ENCODE measurements at regions not wholly inside any gene's neighbourhood (a gene's known extent, or its start where the extent isn't known, plus 50 kb on each side); places are given as distances from the start of the nearest gene placed in this dataset.

- Mint-ChIP-seq H3K4me3 (no peak overlapping the region), H3K9me3 (no peaks in the 10 kb centered on the region), H3K27me3 (peaks cover 3 to 25% (median 9%) of the 10 kb centered on the region in 5 donors), H3K4me1 (no peaks in the 10 kb centered on the region), H3K27ac (no peak overlapping the region), H3K36me3 (no peaks in the 10 kb centered on the region)
- DNase-seq (no peak), ATAC-seq (no peak)
- POLR2A ChIA-PET, result no interaction called here
Observed at GRCh38 chr5:172564883-172565282, 76.2 kb upstream of the NEURL1B start.

- Mint-ChIP-seq H3K4me1 (no peaks in the 10 kb centered on the region), H3K9me3 (no peaks in the 10 kb centered on the region), H3K36me3 (no peaks in the 10 kb centered on the region), H3K4me3 (no peak overlapping the region), H3K27me3 (peaks cover 3 to 22% (median 9%) of the 10 kb centered on the region in 5 donors), H3K27ac (no peak overlapping the region)
- DNase-seq (no peak), ATAC-seq (no peak)
- POLR2A ChIA-PET, result no interaction called here
Observed at GRCh38 chr5:172564188-172564587, 76.9 kb upstream of the NEURL1B start.

GRCh38 chr5:172562443-172562842 lies 78.6 kb upstream of the NEURL1B start:
- Mint-ChIP-seq H3K36me3 (no peaks in the 10 kb centered on the region), H3K27ac (no peak overlapping the region), H3K9me3 (no peaks in the 10 kb centered on the region), H3K4me3 (no peak overlapping the region), H3K4me1 (no peaks in the 10 kb centered on the region), H3K27me3 (peaks cover 0 to 19% (median 9%) of the 10 kb centered on the region in 5 donors)
- DNase-seq, result no peak
- POLR2A ChIA-PET, result no interaction called here
- ATAC-seq, result no peak

GRCh38 chr5:172561151-172561550 lies 79.9 kb upstream of the NEURL1B start:
- no peak overlapping the region for H3K27ac Mint-ChIP-seq
- DNase-seq, result no peak

GRCh38 chr5:172559004-172559932 lies 81.8 kb upstream of the NEURL1B start:
- H3K27ac Mint-ChIP-seq, result no peak overlapping the region
- H3K36me3 Mint-ChIP-seq, result no peaks in the 10 kb centered on the region
- peaks cover 2 to 14% (median 9%) of the 10 kb centered on the region in 5 donors for H3K27me3 Mint-ChIP-seq
- ATAC-seq (no peak), DNase-seq (no peak)
- no peaks in the 10 kb centered on the region for H3K4me1 Mint-ChIP-seq
- no peaks in the 10 kb centered on the region for H3K9me3 Mint-ChIP-seq
- H3K4me3 Mint-ChIP-seq, result no peak overlapping the region
- POLR2A ChIA-PET, result no interaction called here

More at GRCh38 chr5:172561151-172561550, 79.9 kb upstream of the NEURL1B start:
- POLR2A ChIA-PET, result no interaction called here
- no peaks in the 10 kb centered on the region for H3K9me3 Mint-ChIP-seq
- H3K36me3 Mint-ChIP-seq, result no peaks in the 10 kb centered on the region
- H3K27me3 Mint-ChIP-seq, result peaks cover 2 to 14% (median 9%) of the 10 kb centered on the region in 5 donors
- no peaks in the 10 kb centered on the region for H3K4me1 Mint-ChIP-seq
- ATAC-seq, result no peak
- no peak overlapping the region for H3K4me3 Mint-ChIP-seq

- ATAC-seq (no peak), DNase-seq (no peak)
- no peak overlapping the region for H3K4me3 Mint-ChIP-seq
- H3K4me1 Mint-ChIP-seq, result no peaks in the 10 kb centered on the region
- H3K36me3 Mint-ChIP-seq, result no peaks in the 10 kb centered on the region
- no peak overlapping the region for H3K27ac Mint-ChIP-seq
- POLR2A ChIA-PET, result no interaction called here
- peaks cover 2 to 14% (median 9%) of the 10 kb centered on the region in 5 donors for H3K27me3 Mint-ChIP-seq
- H3K9me3 Mint-ChIP-seq, result no peaks in the 10 kb centered on the region
Observed at GRCh38 chr5:172558076-172558976, 82.7 kb upstream of the NEURL1B start.

- Mint-ChIP-seq H3K4me1 (no peaks in the 10 kb centered on the region), H3K36me3 (no peaks in the 10 kb centered on the region), H3K27ac (no peak overlapping the region), H3K27me3 (peaks cover 0 to 5% (median 2%) of the 10 kb centered on the region in 5 donors), H3K9me3 (no peaks in the 10 kb centered on the region), H3K4me3 (no peak overlapping the region)
- DNase-seq (no peak), ATAC-seq (no peak)
- POLR2A ChIA-PET, result no interaction called here
Observed at GRCh38 chr5:172556971-172557461, 84.0 kb upstream of the NEURL1B start.

- H3K9me3 Mint-ChIP-seq, result peaks cover 0 to 1% (median 0%) of the 10 kb centered on the region in 9 donors
- H3K27me3 Mint-ChIP-seq, result peaks cover 0 to 5% (median 4%) of the 10 kb centered on the region in 5 donors
- no peaks in the 10 kb centered on the region for H3K4me1 Mint-ChIP-seq
- POLR2A ChIA-PET, result no interaction called here
- no peaks in the 10 kb centered on the region for H3K36me3 Mint-ChIP-seq
- no peak for DNase-seq
- ATAC-seq, result no peak
- H3K4me3 Mint-ChIP-seq, result no peak overlapping the region
- no peak overlapping the region for H3K27ac Mint-ChIP-seq
Observed at GRCh38 chr5:172556262-172556661, 84.8 kb upstream of the NEURL1B start.

GRCh38 chr5:172554562-172554961 lies 86.5 kb upstream of the NEURL1B start:
- DNase-seq, result no peak
- H3K4me1 Mint-ChIP-seq, result no peaks in the 10 kb centered on the region
- ATAC-seq, result no peak
- H3K4me3 Mint-ChIP-seq, result no peak overlapping the region
- peaks cover 0 to 1% (median 0%) of the 10 kb centered on the region in 9 donors for H3K9me3 Mint-ChIP-seq
- H3K27me3 Mint-ChIP-seq, result peaks cover 0 to 5% (median 2%) of the 10 kb centered on the region in 5 donors
- H3K36me3 Mint-ChIP-seq, result no peaks in the 10 kb centered on the region
- POLR2A ChIA-PET, result interaction anchor here (0.6 kb wide), 1 partner anchor 113 kb away, joined by 3 read pairs; no protein-coding TSS in a partner anchor
- no peak overlapping the region for H3K27ac Mint-ChIP-seq

GRCh38 chr5:172553903-172554302 lies 87.2 kb upstream of the NEURL1B start:
- ATAC-seq (no peak), DNase-seq (no peak)
- Mint-ChIP-seq H3K4me1 (no peaks in the 10 kb centered on the region), H3K27ac (no peak overlapping the region), H3K9me3 (peaks cover 0 to 1% (median 0%) of the 10 kb centered on the region in 9 donors), H3K4me3 (no peak overlapping the region), H3K27me3 (peaks cover 0 to 5% (median 2%) of the 10 kb centered on the region in 5 donors), H3K36me3 (no peaks in the 10 kb centered on the region)
- POLR2A ChIA-PET, result no interaction called here

GRCh38 chr5:172553167-172553566 lies 87.9 kb upstream of the NEURL1B start:
- H3K27me3 Mint-ChIP-seq, result peaks cover 0 to 4% (median 0%) of the 10 kb centered on the region in 5 donors
- H3K4me1 Mint-ChIP-seq, result no peaks in the 10 kb centered on the region
- no peak overlapping the region for H3K4me3 Mint-ChIP-seq
- DNase-seq (no peak), ATAC-seq (no peak)
- H3K36me3 Mint-ChIP-seq, result no peaks in the 10 kb centered on the region
- POLR2A ChIA-PET, result no interaction called here
- H3K27ac Mint-ChIP-seq, result no peak overlapping the region
- H3K9me3 Mint-ChIP-seq, result peaks cover 0 to 1% (median 0%) of the 10 kb centered on the region in 9 donors

- no peak for ATAC-seq
- Mint-ChIP-seq H3K9me3 (peaks cover 0 to 1% (median 0%) of the 10 kb centered on the region in 9 donors), H3K4me1 (no peaks in the 10 kb centered on the region), H3K4me3 (no peak overlapping the region), H3K36me3 (no peaks in the 10 kb centered on the region), H3K27me3 (peaks cover 0 to 14% (median 8%) of the 10 kb centered on the region in 5 donors), H3K27ac (no peak overlapping the region)
- POLR2A ChIA-PET, result no interaction called here
- no peak for DNase-seq
Observed at GRCh38 chr5:172550996-172551395, 90.1 kb upstream of the NEURL1B start.

Data from naive thymus-derived CD8-positive, alpha-beta T cell (primary cell).